GM21390 (cell line): ENCODE measurements at regions not wholly inside any gene's neighbourhood (a gene's known extent, or its start where the extent isn't known, plus 50 kb on each side); places are given as distances from the start of the nearest gene placed in this dataset.

Source experiments
- ATAC-seq: cut with Tn5 transposase; IDR thresholded peaks from one replicate; pipeline ENCODE4 v1.9.1; 2021; ENCODE audit not compliant: unreplicated experiment

GRCh38 chr4:58935332-58935731 lies 1825.1 kb upstream of the IGFBP7 start:
- ATAC-seq, result no peak

- ATAC-seq, result no peak
Observed at GRCh38 chr4:58936436-58936835, 1826.3 kb upstream of the IGFBP7 start.

- ATAC-seq, result no peak
Observed at GRCh38 chr4:58940167-58940566, 1830.0 kb upstream of the IGFBP7 start.

- no peak for ATAC-seq
Observed at GRCh38 chr4:58941286-58941685, 1831.1 kb upstream of the IGFBP7 start.

GRCh38 chr4:58953575-58953974 lies 1843.4 kb upstream of the IGFBP7 start:
- no peak for ATAC-seq

GRCh38 chr4:58957711-58958110 lies 1847.5 kb upstream of the IGFBP7 start:
- ATAC-seq, result no peak

- ATAC-seq, result no peak
Observed at GRCh38 chr4:58961283-58961682, 1851.1 kb upstream of the IGFBP7 start.

GRCh38 chr4:58961925-58962324 lies 1851.7 kb upstream of the IGFBP7 start:
- no peak for ATAC-seq

- no peak for ATAC-seq
Observed at GRCh38 chr4:58962424-58962823, 1852.2 kb upstream of the IGFBP7 start.

- ATAC-seq, result no peak
Observed at GRCh38 chr4:58981828-58982227, 1871.6 kb upstream of the IGFBP7 start.

- no peak for ATAC-seq
Observed at GRCh38 chr4:58983887-58984286, 1873.7 kb upstream of the IGFBP7 start.

GRCh38 chr4:59002148-59002547 lies 1892.0 kb upstream of the IGFBP7 start:
- ATAC-seq, result no peak

- no peak for ATAC-seq
Observed at GRCh38 chr4:59024257-59024656, 1914.1 kb upstream of the IGFBP7 start.

- no peak for ATAC-seq
Observed at GRCh38 chr4:59037812-59038211, 1927.6 kb upstream of the IGFBP7 start.

GRCh38 chr4:59039046-59039445 lies 1928.9 kb upstream of the IGFBP7 start:
- no peak for ATAC-seq

GRCh38 chr4:59044286-59044900 lies 1934.2 kb upstream of the IGFBP7 start:
- no peak for ATAC-seq

GRCh38 chr4:59054086-59054485 lies 1943.9 kb upstream of the IGFBP7 start:
- ATAC-seq, result no peak

GRCh38 chr4:59057804-59058203 lies 1947.6 kb upstream of the IGFBP7 start:
- ATAC-seq, result no peak

- no peak for ATAC-seq
Observed at GRCh38 chr4:59058543-59058942, 1948.4 kb upstream of the IGFBP7 start.

GRCh38 chr4:59060002-59060846 lies 1950.0 kb upstream of the IGFBP7 start:
- ATAC-seq, result no peak

GRCh38 chr4:59060895-59061294 lies 1950.7 kb upstream of the IGFBP7 start:
- ATAC-seq, result no peak

- no peak for ATAC-seq
Observed at GRCh38 chr4:59063015-59063720, 1953.0 kb upstream of the IGFBP7 start.
